PC-3 (cell line): ENCODE measurements at regions not wholly inside any gene's neighbourhood (a gene's known extent, or its start where the extent isn't known, plus 50 kb on each side); places are given as distances from the start of the nearest gene placed in this dataset.

Source experiments
- ATAC-seq: fragments of 200-7000 bp; cut with Tn5 transposase; 2 replicates; pipeline ENCODE4 v1.9.1; 2020; ENCODE audit warnings: mild to moderate bottlenecking, moderate library complexity
- BruUV-seq: library from RNA; stranded (reverse); fragments of 400-500 nt; replicated peaks from 2 replicates; lab custom pipeline; 2021; lab: Mats Ljungman, UMichigan
- CTCF ChIA-PET: fragments of 300-600 bp; sonication (Branson Sonifier 250); formaldehyde crosslinking; loops from one replicate; lab custom pipeline; 2022; ENCODE audit warnings: antibody characterized with exemption; lab: Charles Lee
- POLR2A ChIA-PET: fragments of 300-600 bp; sonication (Branson Sonifier 250); formaldehyde crosslinking; loops from one replicate; lab custom pipeline; 2022; ENCODE audit warnings: antibody characterized with exemption; ENCODE audit not compliant: unreplicated experiment; lab: Charles Lee
- DNase-seq: peaks from one replicate; pipeline ENCODE4 v3.0.0-alpha.2; 2015
- H2AFZ ChIP-seq: fragments of 300-600 bp; sonication (generic); 2 replicates; pipeline ENCODE4 v1.6.0; 2016; ENCODE audit warnings: antibody characterized with exemption, low read length
- H3F3A ChIP-seq: fragments of 300-600 bp; sonication (generic); one replicate; pipeline ENCODE4 v1.6.0; 2017; ENCODE audit warnings: antibody characterized with exemption, low read length, control low read depth, mild to moderate bottlenecking; ENCODE audit not compliant: unreplicated experiment
- H3K27ac ChIP-seq: fragments of 300-600 bp; sonication (generic); 2 replicates; pipeline ENCODE4 v1.5.1; 2016; ENCODE audit warnings: mild to moderate bottlenecking, low read length
- H3K27me3 ChIP-seq: fragments of 300-600 bp; sonication (generic); 2 replicates; pipeline ENCODE4 v1.6.1; 2016; ENCODE audit warnings: low read length, mixed read lengths
- H3K36me3 ChIP-seq: fragments of 300-600 bp; sonication (generic); 2 replicates; pipeline ENCODE4 v1.6.1; 2016; ENCODE audit warnings: low read depth, mixed run types, low read length, mixed read lengths
- H3K4me1 ChIP-seq: fragments of 300-600 bp; sonication (generic); 2 replicates; pipeline ENCODE4 v1.5.1; 2016; ENCODE audit warnings: low read length; ENCODE audit not compliant: insufficient read depth
- H3K4me2 ChIP-seq: fragments of 300-600 bp; sonication (generic); 2 replicates; pipeline ENCODE4 v1.6.0; 2016; ENCODE audit warnings: low read length
- H3K4me3 ChIP-seq: fragments of 300-600 bp; sonication (generic); 2 replicates; pipeline ENCODE4 v1.5.1; 2016; ENCODE audit warnings: mild to moderate bottlenecking, low read length, mixed read lengths
- H3K79me2 ChIP-seq: fragments of 300-600 bp; sonication (generic); 2 replicates; pipeline ENCODE4 v1.6.1; 2017; ENCODE audit warnings: low read length, mixed read lengths
- H3K9ac ChIP-seq: fragments of 300-600 bp; sonication (generic); 2 replicates; pipeline ENCODE4 v1.6.0; 2016; ENCODE audit warnings: mild to moderate bottlenecking, low read length
- H3K9me2 ChIP-seq: fragments of 300-600 bp; sonication (generic); replicated peaks from 2 replicates; pipeline ENCODE4 v1.6.1; 2016; ENCODE audit warnings: mixed run types, low read length, mixed read lengths
- H3K9me3 ChIP-seq: fragments of 300-600 bp; sonication (generic); 2 replicates; pipeline ENCODE4 v1.6.1; 2016; ENCODE audit warnings: low read length, mixed read lengths
- H4K20me1 ChIP-seq: fragments of 300-600 bp; sonication (generic); 2 replicates; pipeline ENCODE4 v1.6.1; 2016; ENCODE audit warnings: low read length, mixed read lengths
- EZH2 ChIP-seq: fragments of 300-600 bp; sonication (generic); IDR thresholded peaks from one replicate; pipeline ENCODE4 v1.6.1; 2017; ENCODE audit warnings: antibody characterized with exemption, mild to moderate bottlenecking, low read length; ENCODE audit not compliant: unreplicated experiment
- EZH2phosphoT487 ChIP-seq: fragments of 300-600 bp; sonication (generic); IDR thresholded peaks from 2 replicates; pipeline ENCODE4 v1.6.1; 2018; ENCODE audit warnings: mild to moderate bottlenecking, antibody characterized with exemption, low read length, borderline replicate concordance
- intact Hi-C: fragments of 100-400 bp; cut with micrococcal nuclease; formaldehyde crosslinking; loops from 2 replicates; pipeline ENCODE4 v1.9.0; 2023
- TF ChIP-seq, protein P1 (sequence below): fragments of 300-600 bp; sonication (generic); conservative IDR thresholded peaks from 2 replicates; pipeline ENCODE4 v1.5.1; 2017; ENCODE audit warnings: antibody characterized with exemption, low read depth, mild to moderate bottlenecking, low read length

DNA sequence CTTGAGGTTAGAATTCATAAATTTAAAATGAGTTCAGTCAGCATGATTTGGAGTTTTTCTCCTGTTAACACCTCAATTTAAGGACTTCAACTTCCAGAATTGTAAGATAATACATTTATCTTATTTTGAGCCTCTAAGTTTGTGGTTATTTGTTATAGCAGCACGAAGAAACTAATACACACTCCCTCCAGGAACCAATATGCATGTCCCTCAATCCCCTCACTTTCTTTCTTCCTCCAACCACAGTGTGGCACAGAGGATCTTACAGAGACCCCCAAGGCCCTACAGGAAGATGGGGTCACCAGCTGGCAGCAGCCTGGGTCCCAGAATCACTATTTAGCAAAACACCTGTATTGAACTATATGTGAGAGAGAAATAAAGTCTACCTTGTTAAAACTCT, 242.0 kb downstream of the RAD51AP2 start:
- POLR2A ChIA-PET: no interaction called here
- no peak overlapping the region for H3K4me2 ChIP-seq
- intact Hi-C loops: no loop called here
- H2AFZ ChIP-seq: no peak overlapping the region
- no peaks in the 10 kb centered on the region for H3K9me2 ChIP-seq
- no peaks in the 10 kb centered on the region for H3K36me3 ChIP-seq
- ATAC-seq (no peak), DNase-seq (no peak)
- H3K27ac ChIP-seq: no peak overlapping the region
- no TSS peak for BruUV-seq
- TF ChIP-seq EZH2phosphoT487: no peak
- TF ChIP-seq EZH2: no peak
- TF ChIP-seq, protein P1, sequence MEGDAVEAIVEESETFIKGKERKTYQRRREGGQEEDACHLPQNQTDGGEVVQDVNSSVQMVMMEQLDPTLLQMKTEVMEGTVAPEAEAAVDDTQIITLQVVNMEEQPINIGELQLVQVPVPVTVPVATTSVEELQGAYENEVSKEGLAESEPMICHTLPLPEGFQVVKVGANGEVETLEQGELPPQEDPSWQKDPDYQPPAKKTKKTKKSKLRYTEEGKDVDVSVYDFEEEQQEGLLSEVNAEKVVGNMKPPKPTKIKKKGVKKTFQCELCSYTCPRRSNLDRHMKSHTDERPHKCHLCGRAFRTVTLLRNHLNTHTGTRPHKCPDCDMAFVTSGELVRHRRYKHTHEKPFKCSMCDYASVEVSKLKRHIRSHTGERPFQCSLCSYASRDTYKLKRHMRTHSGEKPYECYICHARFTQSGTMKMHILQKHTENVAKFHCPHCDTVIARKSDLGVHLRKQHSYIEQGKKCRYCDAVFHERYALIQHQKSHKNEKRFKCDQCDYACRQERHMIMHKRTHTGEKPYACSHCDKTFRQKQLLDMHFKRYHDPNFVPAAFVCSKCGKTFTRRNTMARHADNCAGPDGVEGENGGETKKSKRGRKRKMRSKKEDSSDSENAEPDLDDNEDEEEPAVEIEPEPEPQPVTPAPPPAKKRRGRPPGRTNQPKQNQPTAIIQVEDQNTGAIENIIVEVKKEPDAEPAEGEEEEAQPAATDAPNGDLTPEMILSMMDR: no peak
- H3K4me3 ChIP-seq: no peak overlapping the region
- no peaks in the 10 kb centered on the region for H3K4me1 ChIP-seq
- no peaks in the 10 kb centered on the region for H3K79me2 ChIP-seq
- no peaks in the 10 kb centered on the region for H3K27me3 ChIP-seq
- H3F3A ChIP-seq: no peaks in the 10 kb centered on the region
- H3K9ac ChIP-seq: no peak overlapping the region
- H3K9me3 ChIP-seq: peaks cover 4% of the 10 kb centered on the region; the same call in 1 of the 2 replicates
- no peaks in the 10 kb centered on the region for H4K20me1 ChIP-seq
- CTCF ChIA-PET: no interaction called here

DNA sequence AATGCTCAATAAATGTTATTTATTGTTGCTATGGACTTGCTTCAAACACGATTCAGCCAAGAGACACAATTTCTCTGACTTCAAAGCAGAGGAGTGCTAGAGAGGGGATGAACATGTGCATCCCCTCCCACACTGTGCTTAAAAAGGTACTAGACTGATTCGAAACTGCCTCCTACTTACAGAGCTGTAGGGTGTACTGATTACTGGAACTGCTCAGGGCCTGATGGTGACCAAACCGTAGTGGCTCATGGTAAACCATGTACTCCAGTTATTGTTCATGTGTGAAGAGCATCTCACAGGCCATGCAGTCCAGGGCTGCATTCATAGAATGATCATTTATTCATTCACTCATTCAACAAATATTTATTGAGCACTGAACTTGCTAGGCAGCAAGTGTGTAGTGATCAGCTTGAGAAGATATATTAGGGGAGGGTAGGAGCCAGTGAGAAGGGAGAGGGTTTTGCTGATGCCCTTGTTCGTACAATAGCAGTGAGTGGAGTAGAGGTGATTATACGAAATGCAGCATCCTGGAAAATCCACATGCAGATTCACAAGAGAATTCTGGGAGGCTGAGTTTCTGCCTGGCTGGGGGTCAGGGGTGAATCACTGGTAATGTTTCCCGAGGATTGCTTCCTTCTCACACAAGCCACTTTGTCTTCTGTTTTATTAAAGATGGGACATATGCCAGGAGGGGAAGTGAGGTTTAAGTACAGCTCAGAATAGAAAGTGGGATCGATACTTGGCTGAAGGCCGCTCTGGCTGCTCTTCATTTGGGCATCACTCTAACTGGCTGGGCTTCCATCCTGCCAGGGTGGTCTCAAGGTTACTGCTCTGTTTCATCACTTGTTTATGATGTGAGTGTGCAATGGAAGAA, 245.4 kb downstream of the RAD51AP2 start:
- Histone ChIP-seq H3K27me3 (no peaks in the 10 kb centered on the region), H3K79me2 (no peaks in the 10 kb centered on the region), H3K9ac (no peak overlapping the region), H3K4me2 (no peak overlapping the region), H4K20me1 (no peaks in the 10 kb centered on the region), H2AFZ (no peak overlapping the region), H3F3A (no peaks in the 10 kb centered on the region), H3K4me1 (no peaks in the 10 kb centered on the region), H3K9me2 (no peaks in the 10 kb centered on the region), H3K27ac (no peak overlapping the region), H3K36me3 (no peaks in the 10 kb centered on the region), H3K4me3 (no peak overlapping the region), H3K9me3 (peaks cover 4% of the 10 kb centered on the region; the same call in 1 of the 2 replicates)
- ATAC-seq: no peak
- TF ChIP-seq EZH2phosphoT487: no peak
- no peak for DNase-seq
- BruUV-seq: no TSS peak
- intact Hi-C loops: no loop called here
- CTCF ChIA-PET: no interaction called here
- POLR2A ChIA-PET: no interaction called here

DNA sequence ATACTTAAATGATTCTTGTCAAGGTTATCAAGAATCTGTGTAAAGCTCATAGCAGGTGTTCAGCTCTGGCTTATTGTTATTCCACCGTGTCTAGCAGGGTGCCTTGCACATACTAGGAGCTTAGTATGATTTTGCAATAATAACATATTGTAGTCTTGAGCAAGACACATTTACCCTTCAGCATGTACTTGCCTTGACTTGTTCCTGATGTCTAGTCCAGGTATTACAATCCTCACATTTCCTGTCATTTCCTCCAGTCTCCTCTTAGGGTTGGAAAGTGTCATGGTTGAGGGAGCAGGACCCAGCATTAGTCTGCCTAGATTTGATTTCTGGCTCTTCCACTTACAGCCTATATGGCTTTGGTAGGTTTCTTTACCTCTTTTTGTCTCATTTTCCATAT, 246.1 kb downstream of the RAD51AP2 start:
- no peak overlapping the region for H3K4me3 ChIP-seq
- no peaks in the 10 kb centered on the region for H3K9me2 ChIP-seq
- DNase-seq (no peak), ATAC-seq (no peak)
- no peak overlapping the region for H3K27ac ChIP-seq
- no peaks in the 10 kb centered on the region for H3F3A ChIP-seq
- H4K20me1 ChIP-seq: no peaks in the 10 kb centered on the region
- no peaks in the 10 kb centered on the region for H3K4me1 ChIP-seq
- POLR2A ChIA-PET: no interaction called here
- no peaks in the 10 kb centered on the region for H3K36me3 ChIP-seq
- no TSS peak for BruUV-seq
- H3K9ac ChIP-seq: no peak overlapping the region
- no peak overlapping the region for H2AFZ ChIP-seq
- H3K9me3 ChIP-seq: peaks cover 3% of the 10 kb centered on the region; the same call in 1 of the 2 replicates
- intact Hi-C loops: no loop called here
- no peaks in the 10 kb centered on the region for H3K79me2 ChIP-seq
- no peak overlapping the region for H3K4me2 ChIP-seq
- TF ChIP-seq EZH2phosphoT487 (no peak), EZH2 (no peak)
- TF ChIP-seq, protein P1: no peak
- CTCF ChIA-PET: no interaction called here
- no peaks in the 10 kb centered on the region for H3K27me3 ChIP-seq
